Activated T-cell treated with anti-CD3 and anti-CD28 coated beads, Interleukin-2, amount 50 U/mL, for 72 hours (primary cell): ENCODE measurements at regions not wholly inside any gene's neighbourhood (a gene's known extent, or its start where the extent isn't known, plus 50 kb on each side); places are given as distances from the start of the nearest gene placed in this dataset.
"Not testable (repeated sequence)": the region's sequence is repeated elsewhere in the genome, so short reads cannot be mapped to it uniquely, and the experiment has no call there.

ENCODE experiments used
- ATAC-seq, 2 donors: fragments of 150-1000 bp; cut with Tn5 transposase; replicated peaks in 1 of 2; 2 replicates each; pipeline ENCODE4 v1.10.0; 2021; ENCODE audit warnings: moderate library complexity in 2 of 2, mild to moderate bottlenecking in 1 of 2
- DNase-seq, 2 donors: peaks; one replicate each; pipeline ENCODE4 v3.0.0; 2021 to 2022; ENCODE audit warnings: mixed read lengths in 1 of 2
- H3K27ac Mint-ChIP-seq: one replicate; pipeline ENCODE4 v1.8.0; 2022; ENCODE audit warnings: mild to moderate bottlenecking, moderate library complexity, mixed read lengths
- H3K27me3 Mint-ChIP-seq: one replicate; pipeline ENCODE4 v1.8.0; 2022; ENCODE audit warnings: low read depth, mixed read lengths
- H3K36me3 Mint-ChIP-seq, 2 donors: one replicate each; pipeline ENCODE4 v1.8.0; 2022; ENCODE audit warnings: mixed read lengths in 2 of 2, mild to moderate bottlenecking in 1 of 2; ENCODE audit not compliant: insufficient read depth in 2 of 2
- H3K4me1 Mint-ChIP-seq: one replicate; pipeline ENCODE4 v1.8.0; 2022; ENCODE audit warnings: low read depth, mixed read lengths
- H3K4me3 Mint-ChIP-seq, 2 donors: one replicate each; pipeline ENCODE4 v1.8.0; 2022; ENCODE audit warnings: mild to moderate bottlenecking in 2 of 2, mixed read lengths in 2 of 2, moderate library complexity in 2 of 2
- H3K9me3 Mint-ChIP-seq, 2 donors: one replicate each; pipeline ENCODE4 v1.8.0; 2022; ENCODE audit warnings: mixed read lengths in 2 of 2

- no peaks in the 10 kb centered on the region for H3K27me3 Mint-ChIP-seq
- DNase-seq (no peak), ATAC-seq (no peak)
Measured at GRCh38 chr18:68400889-68401288, 314.0 kb downstream of the TMX3 start.

GRCh38 chr18:68399721-68400120 is 315.2 kb downstream of the TMX3 start:
- Mint-ChIP-seq H3K4me1 (no peaks in the 10 kb centered on the region), H3K27me3 (no peaks in the 10 kb centered on the region), H3K27ac (no peak overlapping the region), H3K36me3 (no peaks in the 10 kb centered on the region), H3K4me3 (no peak overlapping the region), H3K9me3 (no peaks in the 10 kb centered on the region)
- no peak for ATAC-seq
- DNase-seq, result no peak

More at GRCh38 chr18:68400889-68401288, 314.0 kb downstream of the TMX3 start:
- no peaks in the 10 kb centered on the region for H3K4me1 Mint-ChIP-seq
- H3K36me3 Mint-ChIP-seq, result no peaks in the 10 kb centered on the region
- no peak overlapping the region for H3K4me3 Mint-ChIP-seq
- no peak overlapping the region for H3K27ac Mint-ChIP-seq
- H3K9me3 Mint-ChIP-seq, result peaks cover 0 to 2% of the 10 kb centered on the region in 2 donors

- DNase-seq (no peak), ATAC-seq (no peak)
- H3K27ac Mint-ChIP-seq, result no peak overlapping the region
- H3K9me3 Mint-ChIP-seq, result no peaks in the 10 kb centered on the region
- no peaks in the 10 kb centered on the region for H3K27me3 Mint-ChIP-seq
- H3K36me3 Mint-ChIP-seq, result no peaks in the 10 kb centered on the region
- H3K4me3 Mint-ChIP-seq, result no peak overlapping the region
- H3K4me1 Mint-ChIP-seq, result no peaks in the 10 kb centered on the region
Measured at GRCh38 chr18:68397241-68398035, 317.5 kb downstream of the TMX3 start.

GRCh38 chr18:68394705-68395104 is 320.2 kb downstream of the TMX3 start:
- Mint-ChIP-seq H3K4me3 (no peak overlapping the region), H3K9me3 (no peaks in the 10 kb centered on the region), H3K36me3 (no peaks in the 10 kb centered on the region), H3K27me3 (no peaks in the 10 kb centered on the region), H3K27ac (no peak overlapping the region), H3K4me1 (no peaks in the 10 kb centered on the region)
- ATAC-seq (no peak), DNase-seq (no peak)

- ATAC-seq, result no peak
- Mint-ChIP-seq H3K4me3 (no peak overlapping the region), H3K27me3 (no peaks in the 10 kb centered on the region), H3K36me3 (no peaks in the 10 kb centered on the region), H3K27ac (no peak overlapping the region), H3K4me1 (no peaks in the 10 kb centered on the region), H3K9me3 (no peaks in the 10 kb centered on the region)
- no peak for DNase-seq
Measured at GRCh38 chr18:68391801-68392200, 323.1 kb downstream of the TMX3 start.

- H3K27me3 Mint-ChIP-seq, result no peaks in the 10 kb centered on the region
- peaks cover 3 to 5% of the 10 kb centered on the region in 2 donors for H3K9me3 Mint-ChIP-seq
- H3K4me1 Mint-ChIP-seq, result no peaks in the 10 kb centered on the region
- no peak overlapping the region for H3K27ac Mint-ChIP-seq
- DNase-seq, result no peak
- peaks cover 0 to 1% of the 10 kb centered on the region in 2 donors for H3K36me3 Mint-ChIP-seq
- ATAC-seq, result no peak
- H3K4me3 Mint-ChIP-seq, result no peak overlapping the region
Measured at GRCh38 chr18:68387246-68387645, 327.7 kb downstream of the TMX3 start.

GRCh38 chr18:68383979-68384378 is 330.9 kb downstream of the TMX3 start:
- not testable (repeated sequence) for ATAC-seq

GRCh38 chr18:68376926-68377325 is 338.0 kb downstream of the TMX3 start:
- no peak overlapping the region for H3K4me3 Mint-ChIP-seq
- DNase-seq, result no peak
- ATAC-seq, result no peak
- no peaks in the 10 kb centered on the region for H3K36me3 Mint-ChIP-seq
- H3K27me3 Mint-ChIP-seq, result no peaks in the 10 kb centered on the region
- no peak overlapping the region for H3K27ac Mint-ChIP-seq
- no peaks in the 10 kb centered on the region for H3K4me1 Mint-ChIP-seq
- H3K9me3 Mint-ChIP-seq, result no peaks in the 10 kb centered on the region

More at GRCh38 chr18:68383979-68384378, 330.9 kb downstream of the TMX3 start:
- not testable (repeated sequence) for H3K27ac Mint-ChIP-seq, H3K27me3 Mint-ChIP-seq, H3K36me3 Mint-ChIP-seq, H3K4me3 Mint-ChIP-seq, H3K9me3 Mint-ChIP-seq, H3K4me1 Mint-ChIP-seq, DNase-seq

- Mint-ChIP-seq H3K27me3 (no peaks in the 10 kb centered on the region), H3K4me3 (no peak overlapping the region), H3K36me3 (peaks cover 0 to 2% of the 10 kb centered on the region in 2 donors), H3K9me3 (peaks cover 0 to 3% of the 10 kb centered on the region in 2 donors), H3K27ac (no peak overlapping the region), H3K4me1 (no peaks in the 10 kb centered on the region)
- no peak for ATAC-seq
- no peak for DNase-seq
Measured at GRCh38 chr18:68362907-68363306, 352.0 kb downstream of the TMX3 start.

GRCh38 chr18:68355637-68356036 is 359.3 kb downstream of the TMX3 start:
- H3K27ac Mint-ChIP-seq, result no peak overlapping the region
- ATAC-seq (no peak), DNase-seq (no peak)
- peaks cover 0 to 2% of the 10 kb centered on the region in 2 donors for H3K36me3 Mint-ChIP-seq
- H3K4me1 Mint-ChIP-seq, result no peaks in the 10 kb centered on the region
- H3K4me3 Mint-ChIP-seq, result no peak overlapping the region
- peaks cover 4 to 7% of the 10 kb centered on the region in 2 donors for H3K9me3 Mint-ChIP-seq
- no peaks in the 10 kb centered on the region for H3K27me3 Mint-ChIP-seq

GRCh38 chr18:68354176-68354575 is 360.7 kb downstream of the TMX3 start:
- peaks cover 11 to 13% of the 10 kb centered on the region in 2 donors for H3K9me3 Mint-ChIP-seq
- no peaks in the 10 kb centered on the region for H3K27me3 Mint-ChIP-seq
- ATAC-seq (no peak), DNase-seq (no peak)
- H3K4me3 Mint-ChIP-seq, result no peak overlapping the region
- no peaks in the 10 kb centered on the region for H3K4me1 Mint-ChIP-seq
- peaks cover 0 to 2% of the 10 kb centered on the region in 2 donors for H3K36me3 Mint-ChIP-seq
- no peak overlapping the region for H3K27ac Mint-ChIP-seq

- Mint-ChIP-seq H3K27me3 (no peaks in the 10 kb centered on the region), H3K27ac (no peak overlapping the region), H3K4me1 (no peaks in the 10 kb centered on the region), H3K36me3 (no peaks in the 10 kb centered on the region), H3K9me3 (no peaks in the 10 kb centered on the region), H3K4me3 (no peak overlapping the region)
- ATAC-seq (no peak), DNase-seq (no peak)
Measured at GRCh38 chr18:68342039-68342659, 372.8 kb downstream of the TMX3 start.

- Mint-ChIP-seq H3K36me3 (no peaks in the 10 kb centered on the region), H3K27me3 (no peaks in the 10 kb centered on the region), H3K4me3 (no peak overlapping the region), H3K9me3 (no peaks in the 10 kb centered on the region), H3K4me1 (no peaks in the 10 kb centered on the region), H3K27ac (no peak overlapping the region)
- no peak for DNase-seq
- ATAC-seq, result no peak
Measured at GRCh38 chr18:68340606-68341005, 374.3 kb downstream of the TMX3 start.
